CD14-positive monocyte (primary cell): ENCODE measurements at regions not wholly inside any gene's neighbourhood (a gene's known extent, or its start where the extent isn't known, plus 50 kb on each side); places are given as distances from the start of the nearest gene placed in this dataset.

Source experiments
- DNase-seq, 3 donors: peaks; one replicate each; pipeline ENCODE4 v3.0.0-alpha.2; 2011 to 2022
- H2AFZ ChIP-seq: 2 replicates; pipeline ENCODE4 v1.6.0; 2012; ENCODE audit warnings: mild to moderate bottlenecking, low read depth, low read length, inconsistent platforms; ENCODE audit not compliant: insufficient read depth, poor library complexity, severe bottlenecking
- H3K27ac ChIP-seq, 2 donors: 1 replicate in 1 of 2; 2 replicates in 1 of 2; pipeline ENCODE4 v1.5.1; 2012 to 2013; ENCODE audit warnings: low read length in 2 of 2, control low read depth in 1 of 2, inconsistent platforms in 1 of 2, low read depth in 1 of 2, mild to moderate bottlenecking in 1 of 2
- H3K27me3 ChIP-seq, 2 donors: one replicate each; pipeline versions ENCODE4 v1.6.0 to v1.6.1; 2011 to 2013; ENCODE audit warnings: low read length in 2 of 2; ENCODE audit not compliant: control insufficient read depth in 2 of 2, insufficient read depth in 2 of 2
- H3K36me3 ChIP-seq, 2 donors: replicated peaks in 1 of 2; 1 replicate in 1 of 2; 2 replicates in 1 of 2; pipeline versions ENCODE4 v1.5.1 to v1.6.1; 2012 to 2013; ENCODE audit warnings: low read length in 2 of 2, control low read depth in 1 of 2, inconsistent platforms in 1 of 2, mild to moderate bottlenecking in 1 of 2; ENCODE audit not compliant: insufficient read depth in 2 of 2, control insufficient read depth in 1 of 2
- H3K4me1 ChIP-seq, 2 donors: 1 replicate in 1 of 2; 2 replicates in 1 of 2; pipeline versions ENCODE4 v1.5.1 to v1.6.1; 2012 to 2013; ENCODE audit warnings: low read length in 2 of 2, control low read depth in 1 of 2, inconsistent platforms in 1 of 2, mild to moderate bottlenecking in 1 of 2, moderate library complexity in 1 of 2; ENCODE audit not compliant: insufficient read depth in 2 of 2, control insufficient read depth in 1 of 2
- H3K4me2 ChIP-seq: replicated peaks from 2 replicates; pipeline ENCODE3; 2012; ENCODE audit warnings: low read length, moderate library complexity, mild to moderate bottlenecking; ENCODE audit not compliant: poor library complexity, severe bottlenecking; ENCODE audit errors: extremely low read depth
- H3K4me3 ChIP-seq, 3 experiments: fragments of 200-600 bp in 1 of 3; sonication (generic) in 1 of 3; replicated peaks in 1 of 3; 1 replicate in 2 of 3; 2 replicates in 1 of 3; pipeline ENCODE4 v1.5.1; 2011 to 2013; ENCODE audit warnings: low read length in 3 of 3, mild to moderate bottlenecking in 3 of 3, control low read depth in 2 of 3, low read depth in 2 of 3, inconsistent platforms in 1 of 3, moderate library complexity in 1 of 3
- H3K79me2 ChIP-seq: 2 replicates; pipeline ENCODE4 v1.6.0; 2012; ENCODE audit warnings: mild to moderate bottlenecking, control low read depth, inconsistent platforms, low read length, moderate library complexity; ENCODE audit not compliant: insufficient read depth
- H3K9ac ChIP-seq: 2 replicates; pipeline ENCODE4 v1.6.0; 2017; ENCODE audit warnings: low read length, mild to moderate bottlenecking; ENCODE audit not compliant: insufficient read depth, poor library complexity, severe bottlenecking
- H3K9me3 ChIP-seq, 2 donors: replicated peaks in 1 of 2; 1 replicate in 1 of 2; 2 replicates in 1 of 2; pipeline versions ENCODE4 v1.5.1 to v1.6.1; 2012 to 2013; ENCODE audit warnings: low read length in 2 of 2, control low read depth in 1 of 2; ENCODE audit not compliant: control insufficient read depth in 1 of 2, insufficient read depth in 1 of 2
- H4K20me1 ChIP-seq: 2 replicates; pipeline ENCODE4 v1.6.0; 2012; ENCODE audit warnings: mild to moderate bottlenecking, low read length, control low read depth, moderate library complexity; ENCODE audit not compliant: insufficient read depth
- H3K27ac Mint-ChIP-seq, 7 donors: one replicate each; pipeline ENCODE4 v1.8.0; 2020; ENCODE audit warnings: mild to moderate bottlenecking in 7 of 7, mixed read lengths in 7 of 7, moderate library complexity in 6 of 7, inconsistent platforms in 2 of 7
- H3K27me3 Mint-ChIP-seq, 3 donors: one replicate each; pipeline ENCODE4 v1.8.0; 2021 to 2022; ENCODE audit warnings: low read depth in 3 of 3, mild to moderate bottlenecking in 3 of 3, mixed read lengths in 3 of 3, moderate library complexity in 3 of 3, inconsistent platforms in 1 of 3
- H3K36me3 Mint-ChIP-seq, 2 donors: one replicate each; pipeline ENCODE4 v1.8.0; 2020; ENCODE audit warnings: mixed read lengths in 2 of 2, inconsistent platforms in 1 of 2, mild to moderate bottlenecking in 1 of 2
- H3K4me1 Mint-ChIP-seq: one replicate; pipeline ENCODE4 v1.8.0; 2020; ENCODE audit warnings: mild to moderate bottlenecking, mixed read lengths
- H3K4me3 Mint-ChIP-seq, 2 donors: one replicate each; pipeline ENCODE4 v1.8.0; 2020; ENCODE audit warnings: mild to moderate bottlenecking in 2 of 2, mixed read lengths in 2 of 2, moderate library complexity in 1 of 2
- H3K9me3 Mint-ChIP-seq, 7 donors: one replicate each; pipeline ENCODE4 v1.8.0; 2020 to 2022; ENCODE audit warnings: mixed read lengths in 7 of 7, mild to moderate bottlenecking in 6 of 7, moderate library complexity in 6 of 7, inconsistent platforms in 2 of 7
- CTCF ChIP-seq: fragments of 200-600 bp; IDR thresholded peaks from one replicate; pipeline ENCODE4 v1.8.0; 2022; ENCODE audit warnings: antibody characterized with exemption, mild to moderate bottlenecking
- WGBS: methylation state at CpG from one replicate; pipeline ENCODE4 v1.1.5; 2013; ENCODE audit warnings: missing lambda C conversion rate; ENCODE audit not compliant: insufficient coverage; 5-methylcytosine and 5-hydroxymethylcytosine counted together
- intact Hi-C, 2 donors: fragments of 100-400 bp; cut with micrococcal nuclease; formaldehyde crosslinking; loops; one replicate each; pipeline versions ENCODE4 v1.15.0 to v1.15.1; 2023

GRCh38 chr6:109296971-109297372, 85.3 kb downstream of the CD164 start:
- H3K9ac ChIP-seq = no peak overlapping the region
- H3K4me1 ChIP-seq = peaks cover 18 to 19% of the 10 kb centered on the region in 2 donors
- no peak for DNase-seq
- no peak overlapping the region for H3K27ac ChIP-seq
- H3K4me2 ChIP-seq = no peak overlapping the region
- Mint-ChIP-seq H3K4me1 (peaks cover 49% of the 10 kb centered on the region), H3K36me3 (no peaks in the 10 kb centered on the region), H3K9me3 (no peaks in the 10 kb centered on the region), H3K27me3 (peaks cover 2 to 12% (median 4%) of the 10 kb centered on the region in 3 donors), H3K27ac (peak overlapping the region in 1 of 7 donors; percentile 15), H3K4me3 (no peak overlapping the region)
- no peaks in the 10 kb centered on the region for H3K9me3 ChIP-seq
- no peak overlapping the region for H3K4me3 ChIP-seq
- H2AFZ ChIP-seq = no peak overlapping the region
- H4K20me1 ChIP-seq = no peaks in the 10 kb centered on the region
- 71% methylated on average over 7 of the region's 7 CpGs for WGBS
- H3K36me3 ChIP-seq = no peaks in the 10 kb centered on the region
- no peak for TF ChIP-seq CTCF
- intact Hi-C loops = no loop called here
- H3K27me3 ChIP-seq = no peaks in the 10 kb centered on the region
- H3K79me2 ChIP-seq = no peaks in the 10 kb centered on the region

GRCh38 chr6:109296452-109296851, 85.8 kb downstream of the CD164 start:
- Mint-ChIP-seq H3K27ac (no peak overlapping the region), H3K4me1 (peaks cover 48% of the 10 kb centered on the region), H3K4me3 (no peak overlapping the region), H3K27me3 (peaks cover 4 to 13% (median 5%) of the 10 kb centered on the region in 3 donors), H3K36me3 (no peaks in the 10 kb centered on the region), H3K9me3 (no peaks in the 10 kb centered on the region)
- Histone ChIP-seq H3K4me1 (peaks cover 18 to 19% of the 10 kb centered on the region in 2 donors), H3K9me3 (no peaks in the 10 kb centered on the region), H3K9ac (no peak overlapping the region), H3K27me3 (no peaks in the 10 kb centered on the region), H3K79me2 (no peaks in the 10 kb centered on the region), H3K36me3 (no peaks in the 10 kb centered on the region), H3K4me3 (no peak overlapping the region), H4K20me1 (no peaks in the 10 kb centered on the region), H3K27ac (no peak overlapping the region), H2AFZ (no peak overlapping the region), H3K4me2 (no peak overlapping the region)
- no peak for DNase-seq
- WGBS = no CpG with 5 or more reads among the region's 3 CpGs
- no peak for TF ChIP-seq CTCF
- intact Hi-C loops = no loop called here
